ENCODE measurements at regions not wholly inside any gene's neighbourhood (a gene's known extent, or its start where the extent isn't known, plus 50 kb on each side); places are given as distances from the start of the nearest gene placed in this dataset.

DNA sequence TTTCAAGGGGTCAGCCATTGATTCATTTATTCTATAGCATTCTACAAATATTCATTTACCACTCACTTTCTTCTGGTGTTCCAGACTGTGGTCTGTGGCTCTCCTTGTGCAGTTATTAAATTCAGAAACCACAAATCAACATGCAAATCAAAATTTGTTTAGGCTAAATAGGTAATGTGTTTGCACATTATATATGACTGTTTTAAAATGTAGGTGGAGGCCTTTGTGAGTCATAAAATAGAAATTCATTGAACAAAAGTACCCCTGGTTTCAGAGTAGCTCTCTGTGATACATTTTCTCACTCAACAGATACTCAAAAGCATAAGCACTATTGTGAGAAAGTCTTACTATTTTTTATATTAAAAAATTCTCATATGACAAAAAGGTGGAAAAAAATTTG lies 385.5 kb upstream of the TSHZ2 start:
- no peaks in the 10 kb centered on the region for H3K4me1 ChIP-seq (ENCODE audit: insufficient read depth, low read length, poor library complexity, severe bottlenecking)
- H3K9me3 ChIP-seq (ENCODE audit: low read depth, low read length, poor library complexity, severe bottlenecking) = no peaks in the 10 kb centered on the region
- POLR2A ChIA-PET (ENCODE audit: low non-redundant PET) = no interaction called here
- no peak for DNase-seq (ENCODE audit: low spot score)
- H3K36me3 ChIP-seq (ENCODE audit: insufficient read depth, low read length, poor library complexity, severe bottlenecking) = no peaks in the 10 kb centered on the region
- no peak for TF ChIP-seq EZH2 (IDR thresholded peaks at IDR 0.05; ENCODE audit: borderline replicate concordance, low read depth, low read length, poor library complexity, severe bottlenecking)
- TF ChIP-seq, protein P1, sequence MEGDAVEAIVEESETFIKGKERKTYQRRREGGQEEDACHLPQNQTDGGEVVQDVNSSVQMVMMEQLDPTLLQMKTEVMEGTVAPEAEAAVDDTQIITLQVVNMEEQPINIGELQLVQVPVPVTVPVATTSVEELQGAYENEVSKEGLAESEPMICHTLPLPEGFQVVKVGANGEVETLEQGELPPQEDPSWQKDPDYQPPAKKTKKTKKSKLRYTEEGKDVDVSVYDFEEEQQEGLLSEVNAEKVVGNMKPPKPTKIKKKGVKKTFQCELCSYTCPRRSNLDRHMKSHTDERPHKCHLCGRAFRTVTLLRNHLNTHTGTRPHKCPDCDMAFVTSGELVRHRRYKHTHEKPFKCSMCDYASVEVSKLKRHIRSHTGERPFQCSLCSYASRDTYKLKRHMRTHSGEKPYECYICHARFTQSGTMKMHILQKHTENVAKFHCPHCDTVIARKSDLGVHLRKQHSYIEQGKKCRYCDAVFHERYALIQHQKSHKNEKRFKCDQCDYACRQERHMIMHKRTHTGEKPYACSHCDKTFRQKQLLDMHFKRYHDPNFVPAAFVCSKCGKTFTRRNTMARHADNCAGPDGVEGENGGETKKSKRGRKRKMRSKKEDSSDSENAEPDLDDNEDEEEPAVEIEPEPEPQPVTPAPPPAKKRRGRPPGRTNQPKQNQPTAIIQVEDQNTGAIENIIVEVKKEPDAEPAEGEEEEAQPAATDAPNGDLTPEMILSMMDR (conservative IDR thresholded peaks at IDR 0.05; ENCODE audit: low read depth, low read length) = no peak
- H3K27me3 ChIP-seq (replicated peaks; ENCODE audit: insufficient read depth, low read depth, low read length, poor library complexity) = no peaks in the 10 kb centered on the region
- intact Hi-C loops (cut with micrococcal nuclease; ENCODE audit: unreplicated experiment) = no loop called here
- no peak overlapping the region for H3K4me3 ChIP-seq (ENCODE audit: low read depth, low read length, poor library complexity, severe bottlenecking)
- no peak overlapping the region for H3K27ac ChIP-seq (ENCODE audit: low read depth, low read length, poor library complexity, severe bottlenecking)
- BruUV-seq (replicated peaks) = no TSS peak
- CTCF ChIA-PET = no interaction called here

DNA sequence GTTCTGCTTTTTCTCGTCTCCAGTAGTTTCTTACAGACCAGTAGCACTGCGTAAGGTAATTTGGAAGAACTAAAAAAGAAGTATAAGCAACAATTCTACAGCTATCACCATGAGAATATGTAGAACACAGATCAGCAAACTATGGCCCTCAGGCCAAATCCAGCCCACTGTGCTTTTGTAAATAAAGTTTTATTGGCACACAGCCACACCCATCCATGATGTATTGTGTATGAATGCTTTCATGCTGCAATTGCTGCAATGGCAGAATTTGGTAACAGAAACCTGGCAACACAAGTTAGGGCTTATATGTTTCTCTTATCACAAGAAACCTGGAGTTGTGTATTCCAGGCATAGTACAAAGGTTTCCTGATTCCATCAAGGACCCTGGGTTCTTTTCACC lies 386.8 kb upstream of the TSHZ2 start:
- Histone ChIP-seq H3K4me1 (ENCODE audit: insufficient read depth, low read length, poor library complexity, severe bottlenecking) (no peaks in the 10 kb centered on the region), H3K4me3 (ENCODE audit: low read depth, low read length, poor library complexity, severe bottlenecking) (no peak overlapping the region), H3K27ac (ENCODE audit: low read depth, low read length, poor library complexity, severe bottlenecking) (no peak overlapping the region), H3K27me3 (replicated peaks; ENCODE audit: insufficient read depth, low read depth, low read length, poor library complexity) (no peaks in the 10 kb centered on the region), H3K9me3 (ENCODE audit: low read depth, low read length, poor library complexity, severe bottlenecking) (no peaks in the 10 kb centered on the region), H3K36me3 (ENCODE audit: insufficient read depth, low read length, poor library complexity, severe bottlenecking) (no peaks in the 10 kb centered on the region)
- TF ChIP-seq EZH2 (IDR thresholded peaks at IDR 0.05; ENCODE audit: borderline replicate concordance, low read depth, low read length, poor library complexity, severe bottlenecking) = no peak
- TF ChIP-seq, protein P1 (conservative IDR thresholded peaks at IDR 0.05; ENCODE audit: low read depth, low read length) = no peak
- intact Hi-C loops (cut with micrococcal nuclease; ENCODE audit: unreplicated experiment) = no loop called here
- POLR2A ChIA-PET (ENCODE audit: low non-redundant PET) = no interaction called here
- no TSS peak for BruUV-seq (replicated peaks)
- CTCF ChIA-PET = no interaction called here
- DNase-seq (ENCODE audit: low spot score) = no peak

DNA sequence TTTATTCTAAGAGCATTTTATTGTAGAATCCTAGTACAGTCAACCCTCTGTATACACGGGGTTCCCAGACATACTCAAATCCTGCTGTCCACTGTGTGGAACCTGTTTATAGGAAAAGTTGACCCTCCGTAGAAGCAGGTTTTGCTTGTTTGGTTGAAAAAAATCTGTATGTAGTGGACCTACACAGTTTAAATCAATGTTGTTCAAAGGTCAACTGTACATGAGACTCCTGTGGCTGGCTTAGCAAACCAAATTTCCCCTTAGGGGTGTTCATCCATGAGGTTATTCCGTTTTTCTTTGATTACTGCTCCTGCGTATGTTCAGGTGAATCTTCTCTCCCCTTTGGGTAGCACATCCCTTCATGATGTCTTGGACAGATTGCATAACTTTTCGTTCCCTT lies 387.0 kb upstream of the ZFP64 start:
- DNase-seq (ENCODE audit: low spot score) = no peak
- H3K4me1 ChIP-seq (ENCODE audit: insufficient read depth, low read length, poor library complexity, severe bottlenecking) = no peaks in the 10 kb centered on the region
- ChIA-PET CTCF (no interaction called here), POLR2A (ENCODE audit: low non-redundant PET) (no interaction called here)
- intact Hi-C loops (cut with micrococcal nuclease; ENCODE audit: unreplicated experiment) = no loop called here
- TF ChIP-seq, protein P1 (conservative IDR thresholded peaks at IDR 0.05; ENCODE audit: low read depth, low read length) = no peak
- no peak for TF ChIP-seq EZH2 (IDR thresholded peaks at IDR 0.05; ENCODE audit: borderline replicate concordance, low read depth, low read length, poor library complexity, severe bottlenecking)
- H3K27me3 ChIP-seq (replicated peaks; ENCODE audit: insufficient read depth, low read depth, low read length, poor library complexity) = no peaks in the 10 kb centered on the region
- H3K9me3 ChIP-seq (ENCODE audit: low read depth, low read length, poor library complexity, severe bottlenecking) = no peaks in the 10 kb centered on the region
- H3K27ac ChIP-seq (ENCODE audit: low read depth, low read length, poor library complexity, severe bottlenecking) = no peak overlapping the region
- H3K4me3 ChIP-seq (ENCODE audit: low read depth, low read length, poor library complexity, severe bottlenecking) = no peak overlapping the region
- BruUV-seq (replicated peaks) = no TSS peak
- H3K36me3 ChIP-seq (ENCODE audit: insufficient read depth, low read length, poor library complexity, severe bottlenecking) = peaks cover 3% of the 10 kb centered on the region
